ENCODE measurements at regions not wholly inside any gene's neighbourhood (a gene's known extent, or its start where the extent isn't known, plus 50 kb on each side); places are given as distances from the start of the nearest gene placed in this dataset.

DNA sequence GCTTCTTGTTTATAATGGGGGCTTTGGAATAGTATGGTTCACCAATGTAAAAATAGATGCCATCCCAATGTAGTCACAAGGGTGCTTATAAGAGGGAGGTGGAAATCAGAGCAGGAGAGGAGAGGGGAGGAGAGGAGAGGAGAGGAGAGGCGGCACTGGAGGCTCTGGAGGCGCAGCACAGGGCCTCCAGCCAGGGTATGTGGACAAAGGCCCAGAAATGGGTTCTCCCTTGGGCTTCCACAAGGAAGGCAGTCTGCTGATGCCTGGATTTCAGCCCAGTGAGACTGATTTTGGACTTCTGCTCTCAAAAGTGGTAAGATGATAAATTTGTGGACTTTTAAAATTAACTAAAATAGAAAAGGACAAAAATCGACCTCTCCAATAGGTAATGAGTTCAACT, 116.8 kb downstream of the RNASET2 start:
- TF ChIP-seq POLR2AphosphoS5 (IDR thresholded peaks at IDR 0.05) (no peak), POLR2A (IDR thresholded peaks at IDR 0.05) (no peak)
- TF ChIP-seq, protein P1, sequence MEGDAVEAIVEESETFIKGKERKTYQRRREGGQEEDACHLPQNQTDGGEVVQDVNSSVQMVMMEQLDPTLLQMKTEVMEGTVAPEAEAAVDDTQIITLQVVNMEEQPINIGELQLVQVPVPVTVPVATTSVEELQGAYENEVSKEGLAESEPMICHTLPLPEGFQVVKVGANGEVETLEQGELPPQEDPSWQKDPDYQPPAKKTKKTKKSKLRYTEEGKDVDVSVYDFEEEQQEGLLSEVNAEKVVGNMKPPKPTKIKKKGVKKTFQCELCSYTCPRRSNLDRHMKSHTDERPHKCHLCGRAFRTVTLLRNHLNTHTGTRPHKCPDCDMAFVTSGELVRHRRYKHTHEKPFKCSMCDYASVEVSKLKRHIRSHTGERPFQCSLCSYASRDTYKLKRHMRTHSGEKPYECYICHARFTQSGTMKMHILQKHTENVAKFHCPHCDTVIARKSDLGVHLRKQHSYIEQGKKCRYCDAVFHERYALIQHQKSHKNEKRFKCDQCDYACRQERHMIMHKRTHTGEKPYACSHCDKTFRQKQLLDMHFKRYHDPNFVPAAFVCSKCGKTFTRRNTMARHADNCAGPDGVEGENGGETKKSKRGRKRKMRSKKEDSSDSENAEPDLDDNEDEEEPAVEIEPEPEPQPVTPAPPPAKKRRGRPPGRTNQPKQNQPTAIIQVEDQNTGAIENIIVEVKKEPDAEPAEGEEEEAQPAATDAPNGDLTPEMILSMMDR (IDR thresholded peaks at IDR 0.05): no peak
